Immature natural killer cell (primary cell): ENCODE measurements at regions not wholly inside any gene's neighbourhood (a gene's known extent, or its start where the extent isn't known, plus 50 kb on each side); places are given as distances from the start of the nearest gene placed in this dataset.

ENCODE experiments used
- DNase-seq, 3 donors: peaks; one replicate each; pipeline ENCODE4 v3.0.0; 2022; ENCODE audit warnings: mixed read lengths in 1 of 3
- H3K27ac Mint-ChIP-seq, 6 donors: one replicate each; pipeline ENCODE4 v1.8.0; 2020; ENCODE audit warnings: mixed read lengths in 6 of 6, mild to moderate bottlenecking in 5 of 6, inconsistent platforms in 4 of 6, moderate library complexity in 3 of 6
- H3K27me3 Mint-ChIP-seq, 3 donors: one replicate each; pipeline ENCODE4 v1.8.0; 2020 to 2021; ENCODE audit warnings: low read depth in 3 of 3, mild to moderate bottlenecking in 3 of 3, mixed read lengths in 3 of 3, moderate library complexity in 3 of 3, inconsistent platforms in 1 of 3
- H3K36me3 Mint-ChIP-seq, 3 donors: one replicate each; pipeline ENCODE4 v1.8.0; 2020; ENCODE audit warnings: mixed read lengths in 3 of 3, inconsistent platforms in 2 of 3, mild to moderate bottlenecking in 2 of 3
- H3K4me1 Mint-ChIP-seq, 2 donors: one replicate each; pipeline ENCODE4 v1.8.0; 2020; ENCODE audit warnings: inconsistent platforms in 2 of 2, mild to moderate bottlenecking in 2 of 2, mixed read lengths in 2 of 2, moderate library complexity in 1 of 2
- H3K4me3 Mint-ChIP-seq, 5 donors: one replicate each; pipeline ENCODE4 v1.8.0; 2020; ENCODE audit warnings: mild to moderate bottlenecking in 5 of 5, mixed read lengths in 5 of 5, inconsistent platforms in 3 of 5, moderate library complexity in 3 of 5
- H3K9me3 Mint-ChIP-seq, 6 donors: one replicate each; pipeline ENCODE4 v1.8.0; 2020; ENCODE audit warnings: mild to moderate bottlenecking in 6 of 6, mixed read lengths in 6 of 6, inconsistent platforms in 4 of 6, moderate library complexity in 3 of 6

- peaks cover 0 to 7% (median under 1%) of the 10 kb centered on the region in 6 donors for H3K9me3 Mint-ChIP-seq
- no peaks in the 10 kb centered on the region for H3K36me3 Mint-ChIP-seq
- no peaks in the 10 kb centered on the region for H3K4me1 Mint-ChIP-seq
- H3K4me3 Mint-ChIP-seq = no peak overlapping the region
- H3K27me3 Mint-ChIP-seq = peaks cover 0 to 1% (median 0%) of the 10 kb centered on the region in 3 donors
- DNase-seq = no peak
- no peak overlapping the region for H3K27ac Mint-ChIP-seq
These were observed 507.1 kb downstream of the PLPP3 start for GRCh38 chr1:56072310-56072709.

- no peak overlapping the region for H3K27ac Mint-ChIP-seq
- H3K27me3 Mint-ChIP-seq = peaks cover 0 to 1% (median 0%) of the 10 kb centered on the region in 3 donors
- no peak overlapping the region for H3K4me3 Mint-ChIP-seq
- DNase-seq = no peak
- no peaks in the 10 kb centered on the region for H3K36me3 Mint-ChIP-seq
- H3K9me3 Mint-ChIP-seq = peaks cover 0 to 7% (median under 1%) of the 10 kb centered on the region in 6 donors
- no peaks in the 10 kb centered on the region for H3K4me1 Mint-ChIP-seq
These were observed 508.0 kb downstream of the PLPP3 start for GRCh38 chr1:56071351-56071750.

DNA sequence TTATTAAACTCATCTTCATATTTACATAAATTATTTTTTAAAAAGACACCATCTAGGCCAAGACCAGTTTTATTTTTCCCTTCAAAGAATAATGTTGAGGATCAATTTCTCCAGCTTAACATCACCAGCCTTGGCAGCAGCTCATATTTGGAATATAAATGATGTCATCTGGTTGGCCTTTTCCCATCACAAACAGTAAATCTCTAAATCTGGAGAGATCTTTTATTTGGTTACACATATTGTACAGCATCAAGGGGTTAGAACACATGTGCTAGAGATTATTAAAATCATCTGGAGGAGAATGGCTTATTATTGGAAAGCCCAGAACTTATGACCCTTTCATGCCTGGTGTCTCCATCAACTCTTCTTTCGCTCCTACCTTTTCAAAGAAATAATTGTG is 508.8 kb downstream of the PLPP3 start:
- Mint-ChIP-seq H3K4me3 (no peak overlapping the region), H3K36me3 (no peaks in the 10 kb centered on the region), H3K9me3 (peaks cover 0 to 7% (median 0%) of the 10 kb centered on the region in 6 donors), H3K27me3 (peaks cover 0 to 1% (median 0%) of the 10 kb centered on the region in 3 donors), H3K27ac (no peak overlapping the region), H3K4me1 (no peaks in the 10 kb centered on the region)
- no peak for DNase-seq

DNA sequence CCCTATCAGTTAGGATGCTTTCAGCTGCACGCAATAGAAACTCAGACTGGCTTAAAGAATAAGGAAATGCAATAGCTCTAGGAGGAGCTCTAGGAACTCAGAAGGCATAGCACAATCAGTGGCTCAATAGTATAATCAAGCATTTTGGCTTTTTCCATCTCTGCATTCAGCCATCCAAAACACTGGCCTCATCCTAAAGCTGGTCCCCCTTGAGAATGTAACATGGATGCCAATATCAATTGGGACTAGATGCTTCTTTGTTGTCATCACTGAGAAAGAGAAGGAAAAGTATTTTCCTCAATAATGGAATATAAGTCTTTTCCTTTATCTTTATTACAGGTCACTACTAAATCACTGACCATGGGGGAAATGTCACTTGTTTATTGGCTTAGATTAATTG is 509.5 kb downstream of the PLPP3 start:
- peaks cover 0 to 1% (median 0%) of the 10 kb centered on the region in 3 donors for H3K27me3 Mint-ChIP-seq
- H3K4me1 Mint-ChIP-seq = no peaks in the 10 kb centered on the region
- peaks cover 0 to 7% (median 0%) of the 10 kb centered on the region in 6 donors for H3K9me3 Mint-ChIP-seq
- DNase-seq = no peak
- no peak overlapping the region for H3K27ac Mint-ChIP-seq
- no peaks in the 10 kb centered on the region for H3K36me3 Mint-ChIP-seq
- no peak overlapping the region for H3K4me3 Mint-ChIP-seq

DNA sequence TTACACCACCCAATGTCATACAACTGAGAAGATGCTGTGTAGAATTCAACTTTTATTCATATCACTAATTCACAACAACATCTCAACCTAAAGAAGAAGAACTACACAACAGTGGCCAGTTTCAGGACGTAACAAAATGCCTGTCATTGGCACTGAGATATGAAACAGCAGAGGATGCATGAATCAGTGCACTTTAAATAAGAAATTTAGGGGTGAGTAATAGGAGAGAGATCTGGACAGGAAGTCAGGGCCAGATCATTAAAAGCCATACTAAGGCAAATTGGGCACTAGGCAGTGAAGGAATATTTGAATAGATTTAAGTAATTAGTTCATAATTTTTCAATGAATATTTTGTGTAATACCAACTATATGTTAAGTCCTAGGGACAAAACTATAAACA is 510.5 kb downstream of the PLPP3 start:
- Mint-ChIP-seq H3K4me3 (no peak overlapping the region), H3K4me1 (no peaks in the 10 kb centered on the region), H3K27me3 (peaks cover 0 to 1% (median 0%) of the 10 kb centered on the region in 3 donors), H3K36me3 (no peaks in the 10 kb centered on the region), H3K9me3 (peaks cover 0 to 7% (median 0%) of the 10 kb centered on the region in 6 donors), H3K27ac (no peak overlapping the region)
- no peak for DNase-seq

GRCh38 chr1:56068210-56068609 is 511.2 kb downstream of the PLPP3 start:
- no peaks in the 10 kb centered on the region for H3K36me3 Mint-ChIP-seq
- no peak for DNase-seq
- H3K27ac Mint-ChIP-seq = no peak overlapping the region
- H3K9me3 Mint-ChIP-seq = peaks cover 0 to 5% (median 0%) of the 10 kb centered on the region in 6 donors
- H3K4me1 Mint-ChIP-seq = no peaks in the 10 kb centered on the region
- H3K27me3 Mint-ChIP-seq = peaks cover 0 to 1% (median 0%) of the 10 kb centered on the region in 3 donors
- H3K4me3 Mint-ChIP-seq = no peak overlapping the region

DNA sequence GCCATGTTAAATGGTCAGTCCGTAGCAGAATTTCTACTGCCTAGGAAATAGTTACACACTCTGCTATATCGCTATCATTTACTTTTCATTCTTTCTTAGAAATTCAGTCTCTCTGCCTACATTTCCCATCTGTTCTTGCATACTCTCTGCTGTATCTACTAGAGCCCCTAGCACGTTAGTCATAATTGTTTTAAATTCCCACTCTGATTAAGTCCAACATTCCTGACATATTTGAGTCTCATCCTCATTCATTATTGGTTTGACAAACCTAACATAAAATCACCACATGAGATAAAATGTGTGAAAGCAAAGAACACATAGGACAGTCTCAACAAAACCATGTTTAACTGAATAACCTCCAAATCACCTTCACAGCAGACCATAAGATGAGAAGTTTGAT is 513.6 kb downstream of the PLPP3 start:
- H3K9me3 Mint-ChIP-seq = peaks cover 0 to 3% (median 0%) of the 10 kb centered on the region in 6 donors
- DNase-seq = no peak
- no peaks in the 10 kb centered on the region for H3K4me1 Mint-ChIP-seq
- no peak overlapping the region for H3K27ac Mint-ChIP-seq
- H3K36me3 Mint-ChIP-seq = no peaks in the 10 kb centered on the region
- H3K27me3 Mint-ChIP-seq = peaks cover 0 to 2% (median 1%) of the 10 kb centered on the region in 3 donors
- H3K4me3 Mint-ChIP-seq = no peak overlapping the region

DNA sequence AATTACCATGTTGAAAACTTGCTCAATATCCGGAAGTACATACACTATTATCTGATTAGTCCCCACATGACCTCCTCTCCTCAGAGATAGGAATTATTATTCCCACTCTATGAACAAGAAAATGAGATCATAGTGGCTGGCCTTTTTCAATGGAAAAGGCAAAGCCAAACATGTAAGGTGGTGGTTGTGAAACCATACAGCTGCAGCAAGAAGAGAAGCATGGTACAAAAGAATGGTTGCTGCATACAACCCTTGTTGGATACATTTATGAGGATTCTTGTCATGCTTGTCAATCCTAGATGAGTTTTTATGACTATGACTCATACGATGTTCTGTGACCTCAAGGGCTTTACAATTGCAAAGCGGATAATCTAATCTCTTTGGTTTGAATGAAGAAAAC is 514.7 kb downstream of the PLPP3 start:
- Mint-ChIP-seq H3K27me3 (peaks cover 0 to 2% (median 1%) of the 10 kb centered on the region in 3 donors), H3K4me3 (no peak overlapping the region), H3K9me3 (peaks cover 0 to 3% (median 0%) of the 10 kb centered on the region in 6 donors), H3K36me3 (no peaks in the 10 kb centered on the region), H3K27ac (no peak overlapping the region), H3K4me1 (no peaks in the 10 kb centered on the region)
- no peak for DNase-seq

- H3K27ac Mint-ChIP-seq = no peak overlapping the region
- H3K4me3 Mint-ChIP-seq = no peak overlapping the region
- DNase-seq = no peak
- no peaks in the 10 kb centered on the region for H3K36me3 Mint-ChIP-seq
- peaks cover 0 to 2% (median 0%) of the 10 kb centered on the region in 3 donors for H3K27me3 Mint-ChIP-seq
- H3K9me3 Mint-ChIP-seq = peaks cover 0 to 3% (median 0%) of the 10 kb centered on the region in 6 donors
- no peaks in the 10 kb centered on the region for H3K4me1 Mint-ChIP-seq
These were observed 515.9 kb downstream of the PLPP3 start for GRCh38 chr1:56063461-56063860.

GRCh38 chr1:56062625-56063024 is 516.7 kb downstream of the PLPP3 start:
- Mint-ChIP-seq H3K9me3 (peaks cover 0 to 3% (median 0%) of the 10 kb centered on the region in 6 donors), H3K27me3 (peaks cover 0 to 2% (median 0%) of the 10 kb centered on the region in 3 donors), H3K4me3 (no peak overlapping the region), H3K4me1 (no peaks in the 10 kb centered on the region), H3K36me3 (no peaks in the 10 kb centered on the region), H3K27ac (no peak overlapping the region)
- DNase-seq = no peak

DNA sequence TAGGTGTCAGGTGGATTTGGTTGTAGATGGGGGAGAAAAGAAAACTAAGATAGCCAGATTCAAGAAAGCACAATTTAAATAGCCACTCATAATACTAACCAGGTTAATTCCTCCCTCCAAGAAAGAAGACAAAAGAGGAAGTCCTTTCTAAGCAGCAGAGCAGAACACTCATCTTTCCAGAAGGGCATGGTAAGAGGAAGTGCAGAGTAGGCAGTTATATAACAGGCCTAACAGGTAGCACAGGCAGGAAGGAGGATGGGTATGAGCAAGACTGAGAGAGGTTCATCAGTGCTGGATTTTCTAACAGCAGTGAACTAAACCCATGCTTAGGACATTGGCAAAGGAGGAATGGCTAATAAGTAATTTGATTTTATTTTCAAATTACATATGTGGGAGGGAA is 517.5 kb downstream of the PLPP3 start:
- Mint-ChIP-seq H3K27ac (no peak overlapping the region), H3K4me1 (no peaks in the 10 kb centered on the region), H3K36me3 (no peaks in the 10 kb centered on the region), H3K4me3 (no peak overlapping the region), H3K9me3 (peaks cover 0 to 3% (median 0%) of the 10 kb centered on the region in 6 donors), H3K27me3 (peaks cover 0 to 2% (median 0%) of the 10 kb centered on the region in 3 donors)
- no peak for DNase-seq

- no peak overlapping the region for H3K4me3 Mint-ChIP-seq
- H3K36me3 Mint-ChIP-seq = no peaks in the 10 kb centered on the region
- no peak for DNase-seq
- no peaks in the 10 kb centered on the region for H3K4me1 Mint-ChIP-seq
- peaks cover 0 to 2% (median 0%) of the 10 kb centered on the region in 3 donors for H3K27me3 Mint-ChIP-seq
- H3K27ac Mint-ChIP-seq = no peak overlapping the region
- H3K9me3 Mint-ChIP-seq = peaks cover 0 to 3% (median 0%) of the 10 kb centered on the region in 6 donors
These were observed 518.5 kb downstream of the PLPP3 start for GRCh38 chr1:56060906-56061305.

- DNase-seq = no peak
- no peaks in the 10 kb centered on the region for H3K36me3 Mint-ChIP-seq
- H3K4me3 Mint-ChIP-seq = no peak overlapping the region
- peaks cover 0 to 3% (median 0%) of the 10 kb centered on the region in 6 donors for H3K9me3 Mint-ChIP-seq
- no peaks in the 10 kb centered on the region for H3K4me1 Mint-ChIP-seq
- no peak overlapping the region for H3K27ac Mint-ChIP-seq
- H3K27me3 Mint-ChIP-seq = peaks cover 0 to 3% (median 2%) of the 10 kb centered on the region in 3 donors
These were observed 521.6 kb downstream of the PLPP3 start for GRCh38 chr1:56057466-56058405.

DNA sequence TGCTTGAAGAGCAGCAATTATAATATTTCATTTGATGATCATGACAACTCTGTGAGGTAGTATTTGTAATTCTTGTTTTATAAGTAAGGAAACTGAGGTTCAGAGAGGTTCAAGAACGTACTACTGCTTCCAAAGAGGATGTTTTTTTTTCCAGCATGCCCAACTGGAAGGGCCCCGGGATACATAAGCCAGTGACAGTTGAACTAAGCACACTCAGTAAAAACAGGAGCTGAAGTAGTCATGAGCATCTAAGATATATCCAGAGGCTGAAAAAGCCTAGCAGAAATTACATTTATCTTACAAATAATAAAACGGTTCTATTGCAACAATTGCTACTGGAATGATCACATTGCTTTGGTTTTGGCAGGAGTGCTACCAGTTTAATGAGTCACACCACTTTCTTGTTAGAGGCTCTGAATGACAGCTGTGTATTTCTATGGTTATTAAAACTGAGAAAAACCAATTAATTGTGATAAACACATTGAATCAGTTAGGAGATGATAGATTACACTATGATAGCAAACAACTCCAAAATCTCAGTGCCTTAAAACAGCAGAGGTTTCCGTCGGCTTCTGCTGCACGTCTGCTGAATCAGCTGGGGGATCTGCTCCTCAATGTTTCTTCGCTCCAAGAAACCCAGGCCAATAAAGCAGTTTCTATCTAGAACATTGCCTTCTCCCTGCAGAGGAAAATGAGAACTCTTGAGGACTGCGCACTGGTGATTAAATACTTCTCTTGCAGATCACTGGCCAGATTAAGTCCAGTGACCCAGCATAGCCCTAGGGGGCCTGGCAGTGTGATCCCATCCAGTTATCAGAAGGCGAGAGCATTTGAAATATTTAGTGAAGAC is 522.7 kb downstream of the PLPP3 start:
- Mint-ChIP-seq H3K27me3 (peaks cover 0 to 2% (median 2%) of the 10 kb centered on the region in 3 donors), H3K4me1 (no peaks in the 10 kb centered on the region), H3K36me3 (no peaks in the 10 kb centered on the region), H3K9me3 (peaks cover 0 to 3% (median 0%) of the 10 kb centered on the region in 6 donors), H3K27ac (no peak overlapping the region), H3K4me3 (no peak overlapping the region)
- no peak for DNase-seq
